Mesendoderm (in vitro differentiated cells): ENCODE measurements at regions not wholly inside any gene's neighbourhood (a gene's known extent, or its start where the extent isn't known, plus 50 kb on each side); places are given as distances from the start of the nearest gene placed in this dataset.

ENCODE experiments used
- DNase-seq: peaks from one replicate; pipeline ENCODE4 v3.0.0; 2013
- H2AK5ac ChIP-seq: 2 replicates; pipeline ENCODE4 v1.6.1; 2013; ENCODE audit warnings: low read length, inconsistent platforms
- H2BK120ac ChIP-seq: 2 replicates; pipeline ENCODE4 v1.6.1; 2013; ENCODE audit warnings: low read depth, mild to moderate bottlenecking, low read length, moderate library complexity, mixed read lengths
- H2BK15ac ChIP-seq: replicated peaks from 2 replicates; pipeline ENCODE4 v1.6.1; 2013; ENCODE audit warnings: low read depth, mild to moderate bottlenecking, moderate library complexity
- H2BK5ac ChIP-seq: 2 replicates; pipeline ENCODE4 v1.6.1; 2013; ENCODE audit warnings: low read length, inconsistent platforms
- H3K18ac ChIP-seq: 2 replicates; pipeline ENCODE4 v1.6.1; 2013; ENCODE audit warnings: mild to moderate bottlenecking, low read length, mixed read lengths
- H3K23ac ChIP-seq: one replicate; pipeline ENCODE4 v1.6.1; 2013; ENCODE audit warnings: low read length
- H3K27ac ChIP-seq: 2 replicates; pipeline ENCODE4 v1.5.1; 2013; ENCODE audit warnings: low read depth, mild to moderate bottlenecking, inconsistent platforms, low read length, moderate library complexity
- H3K27me3 ChIP-seq: 2 replicates; pipeline ENCODE4 v1.6.1; 2013; ENCODE audit warnings: low read length, control low read depth, mild to moderate bottlenecking, inconsistent platforms; ENCODE audit not compliant: insufficient read depth, poor library complexity
- H3K36me3 ChIP-seq: 2 replicates; pipeline ENCODE4 v1.6.1; 2013; ENCODE audit warnings: low read length, inconsistent platforms; ENCODE audit not compliant: control insufficient read depth, insufficient read depth
- H3K4ac ChIP-seq: one replicate; pipeline ENCODE4 v1.6.1; 2013; ENCODE audit warnings: low read depth, mild to moderate bottlenecking, low read length, moderate library complexity
- H3K4me1 ChIP-seq: 2 replicates; pipeline ENCODE4 v1.6.1; 2013; ENCODE audit warnings: low read depth, low read length, inconsistent platforms; ENCODE audit not compliant: control insufficient read depth
- H3K4me2 ChIP-seq: 2 replicates; pipeline ENCODE4 v1.6.1; 2013; ENCODE audit warnings: low read length
- H3K4me3 ChIP-seq: 2 replicates; pipeline ENCODE4 v1.5.1; 2013; ENCODE audit warnings: mild to moderate bottlenecking, low read length
- H3K56ac ChIP-seq: one replicate; pipeline ENCODE4 v1.6.1; 2013; ENCODE audit warnings: low read length
- H3K79me1 ChIP-seq: 2 replicates; pipeline ENCODE4 v1.6.1; 2013; ENCODE audit warnings: low read length, inconsistent platforms
- H3K79me2 ChIP-seq: 2 replicates; pipeline ENCODE4 v1.6.1; 2013; ENCODE audit warnings: mild to moderate bottlenecking, low read length; ENCODE audit not compliant: control insufficient read depth, insufficient read depth
- H3K9ac ChIP-seq: 2 replicates; pipeline ENCODE4 v1.6.1; 2013; ENCODE audit warnings: low read length, inconsistent platforms
- H4K5ac ChIP-seq: one replicate; pipeline ENCODE4 v1.6.1; 2013; ENCODE audit warnings: low read length
- H4K8ac ChIP-seq: one replicate; pipeline ENCODE4 v1.6.1; 2013; ENCODE audit warnings: low read depth, mild to moderate bottlenecking, control low read depth, low read length, moderate library complexity
- WGBS: extraction: QIAGEN DNeasy Blood & Tissue Kit; methylation state at CpG from one replicate; pipeline ENCODE4 v1.1.7; 2013; ENCODE audit warnings: low lambda C conversion rate, missing lambda C conversion rate; ENCODE audit not compliant: insufficient coverage; ENCODE audit errors: extremely low coverage; 5-methylcytosine and 5-hydroxymethylcytosine counted together

GRCh38 chr5:34529581-34530331 lies 126.4 kb upstream of the RAI14 start:
- H2BK120ac ChIP-seq = no peak overlapping the region
- no peak overlapping the region for H4K5ac ChIP-seq
- no peaks in the 10 kb centered on the region for H3K36me3 ChIP-seq
- DNase-seq = no peak
- no peak overlapping the region for H3K4me3 ChIP-seq
- H3K4ac ChIP-seq = no peak overlapping the region
- H3K4me1 ChIP-seq = no peaks in the 10 kb centered on the region
- H3K79me2 ChIP-seq = no peaks in the 10 kb centered on the region
- H3K18ac ChIP-seq = no peak overlapping the region
- no peak overlapping the region for H3K9ac ChIP-seq
- no peaks in the 10 kb centered on the region for H3K79me1 ChIP-seq
- H3K56ac ChIP-seq = peak overlapping the region; percentile 37
- H2BK15ac ChIP-seq = no peak overlapping the region
- H2BK5ac ChIP-seq = no peak overlapping the region
- H2AK5ac ChIP-seq = no peak overlapping the region
- no peak overlapping the region for H3K23ac ChIP-seq
- no CpG with 5 or more reads among the region's 10 CpGs for WGBS
- H3K4me2 ChIP-seq = no peak overlapping the region
- H3K27ac ChIP-seq = no peak overlapping the region
- no peaks in the 10 kb centered on the region for H3K27me3 ChIP-seq
- H4K8ac ChIP-seq = no peak overlapping the region

- Histone ChIP-seq H2BK15ac (no peak overlapping the region), H3K23ac (no peak overlapping the region), H4K8ac (no peak overlapping the region), H3K36me3 (no peaks in the 10 kb centered on the region), H3K4me3 (no peak overlapping the region), H3K27me3 (no peaks in the 10 kb centered on the region), H2BK120ac (no peak overlapping the region), H3K79me1 (no peaks in the 10 kb centered on the region), H3K56ac (no peak overlapping the region), H2BK5ac (no peak overlapping the region), H3K9ac (no peak overlapping the region), H3K4me2 (no peak overlapping the region), H3K4ac (no peak overlapping the region), H3K4me1 (no peaks in the 10 kb centered on the region), H3K27ac (no peak overlapping the region), H2AK5ac (no peak overlapping the region), H3K18ac (no peak overlapping the region), H4K5ac (no peak overlapping the region), H3K79me2 (no peaks in the 10 kb centered on the region)
- peak; percentile 25 for DNase-seq
- WGBS = no CpG with 5 or more reads among the region's 2 CpGs
Measured at GRCh38 chr5:34530637-34531036, 125.5 kb upstream of the RAI14 start.

GRCh38 chr5:34531751-34532360 lies 124.3 kb upstream of the RAI14 start:
- Histone ChIP-seq H3K4ac (no peak overlapping the region), H3K9ac (no peak overlapping the region), H4K8ac (no peak overlapping the region), H2BK15ac (no peak overlapping the region), H3K36me3 (no peaks in the 10 kb centered on the region), H3K79me2 (no peaks in the 10 kb centered on the region), H3K79me1 (no peaks in the 10 kb centered on the region), H3K56ac (no peak overlapping the region), H2BK120ac (no peak overlapping the region), H4K5ac (no peak overlapping the region), H3K27me3 (no peaks in the 10 kb centered on the region), H3K27ac (no peak overlapping the region), H3K4me2 (no peak overlapping the region), H3K23ac (no peak overlapping the region), H3K4me1 (no peaks in the 10 kb centered on the region), H2BK5ac (no peak overlapping the region), H2AK5ac (no peak overlapping the region), H3K4me3 (no peak overlapping the region), H3K18ac (no peak overlapping the region)
- WGBS = no CpG with 5 or more reads among the region's 8 CpGs
- no peak for DNase-seq

- DNase-seq = no peak
- no peak overlapping the region for H3K56ac ChIP-seq
- H4K8ac ChIP-seq = peak overlapping the region; percentile 14
- H3K36me3 ChIP-seq = no peaks in the 10 kb centered on the region
- no peak overlapping the region for H4K5ac ChIP-seq
- H3K4me3 ChIP-seq = no peak overlapping the region
- H3K27me3 ChIP-seq = no peaks in the 10 kb centered on the region
- H2AK5ac ChIP-seq = no peak overlapping the region
- no peaks in the 10 kb centered on the region for H3K4me1 ChIP-seq
- no peak overlapping the region for H3K4ac ChIP-seq
- no CpG with 5 or more reads among the region's 4 CpGs for WGBS
- no peak overlapping the region for H3K4me2 ChIP-seq
- no peaks in the 10 kb centered on the region for H3K79me2 ChIP-seq
- H3K18ac ChIP-seq = no peak overlapping the region
- H3K9ac ChIP-seq = no peak overlapping the region
- no peak overlapping the region for H2BK15ac ChIP-seq
- no peak overlapping the region for H2BK5ac ChIP-seq
- no peak overlapping the region for H3K23ac ChIP-seq
- no peak overlapping the region for H2BK120ac ChIP-seq
- H3K79me1 ChIP-seq = no peaks in the 10 kb centered on the region
- no peak overlapping the region for H3K27ac ChIP-seq
Measured at GRCh38 chr5:34533582-34534522, 122.3 kb upstream of the RAI14 start.

GRCh38 chr5:34534523-34535103 lies 121.5 kb upstream of the RAI14 start:
- WGBS = no CpG with 5 or more reads among the region's 4 CpGs
- Histone ChIP-seq H3K27ac (no peak overlapping the region), H3K4me2 (no peak overlapping the region), H3K56ac (no peak overlapping the region), H3K79me1 (no peaks in the 10 kb centered on the region), H4K8ac (no peak overlapping the region), H4K5ac (no peak overlapping the region), H3K36me3 (no peaks in the 10 kb centered on the region), H2BK15ac (no peak overlapping the region), H2BK5ac (no peak overlapping the region), H3K23ac (no peak overlapping the region), H2BK120ac (no peak overlapping the region), H3K4me1 (no peaks in the 10 kb centered on the region), H3K4me3 (no peak overlapping the region), H3K27me3 (no peaks in the 10 kb centered on the region), H3K4ac (no peak overlapping the region), H2AK5ac (no peak overlapping the region), H3K79me2 (no peaks in the 10 kb centered on the region), H3K9ac (no peak overlapping the region), H3K18ac (no peak overlapping the region)
- DNase-seq = no peak
